ENCODE measurements at regions not wholly inside any gene's neighbourhood (a gene's known extent, or its start where the extent isn't known, plus 50 kb on each side); places are given as distances from the start of the nearest gene placed in this dataset.

- 71% methylated on average over 6 of the region's 6 CpGs for WGBS (ENCODE audit: low lambda C conversion rate, missing lambda C conversion rate)
- Histone ChIP-seq H3K27me3 (no peaks in the 10 kb centered on the region), H3K27ac (no peak overlapping the region), H3K36me3 (replicated peaks; ENCODE audit: insufficient read depth, low read depth) (no peaks in the 10 kb centered on the region), H3K4me3 (no peak overlapping the region), H3K9me2 (replicated peaks; ENCODE audit: insufficient read depth) (no peaks in the 10 kb centered on the region), H3K9me3 (ENCODE audit: low read depth) (no peaks in the 10 kb centered on the region), H2AFZ (no peak overlapping the region), H3K4me1 (ENCODE audit: insufficient read depth) (no peaks in the 10 kb centered on the region), H3K79me2 (no peaks in the 10 kb centered on the region), H4K20me1 (ENCODE audit: insufficient read depth, poor library complexity, severe bottlenecking) (no peaks in the 10 kb centered on the region), H3K4me2 (no peak overlapping the region)
- no peak for DNase-seq (ENCODE audit: low spot score)
- TF ChIP-seq EZH2 (IDR thresholded peaks at IDR 0.05; ENCODE audit: borderline replicate concordance) (no peak), EZH2phosphoT487 (IDR thresholded peaks at IDR 0.05; ENCODE audit: low read depth, severe bottlenecking, unreplicated experiment) (no peak), CTCF (IDR thresholded peaks at IDR 0.05; ENCODE audit: poor library complexity) (no peak)
Measured at GRCh38 chr18:8469544-8470130, 139.6 kb upstream of the RAB12 start.

GRCh38 chr18:8471372-8471771 lies 137.9 kb upstream of the RAB12 start:
- DNase-seq (ENCODE audit: low spot score), result no peak
- Histone ChIP-seq H4K20me1 (ENCODE audit: insufficient read depth, poor library complexity, severe bottlenecking) (no peaks in the 10 kb centered on the region), H3K36me3 (replicated peaks; ENCODE audit: insufficient read depth, low read depth) (no peaks in the 10 kb centered on the region), H3K9me2 (replicated peaks; ENCODE audit: insufficient read depth) (no peaks in the 10 kb centered on the region), H3K9me3 (ENCODE audit: low read depth) (no peaks in the 10 kb centered on the region), H3K4me3 (no peak overlapping the region), H3K4me1 (ENCODE audit: insufficient read depth) (no peaks in the 10 kb centered on the region), H3K79me2 (no peaks in the 10 kb centered on the region), H3K4me2 (no peak overlapping the region), H3K27me3 (no peaks in the 10 kb centered on the region), H3K27ac (no peak overlapping the region), H2AFZ (no peak overlapping the region)
- WGBS (ENCODE audit: low lambda C conversion rate, missing lambda C conversion rate), result 90% methylated on average over 6 of the region's 6 CpGs
- TF ChIP-seq EZH2phosphoT487 (IDR thresholded peaks at IDR 0.05; ENCODE audit: low read depth, severe bottlenecking, unreplicated experiment) (no peak), CTCF (IDR thresholded peaks at IDR 0.05; ENCODE audit: poor library complexity) (no peak), EZH2 (IDR thresholded peaks at IDR 0.05; ENCODE audit: borderline replicate concordance) (no peak)

- Histone ChIP-seq H3K27me3 (no peaks in the 10 kb centered on the region), H3K27ac (no peak overlapping the region), H3K4me1 (ENCODE audit: insufficient read depth) (no peaks in the 10 kb centered on the region), H3K4me3 (no peak overlapping the region), H3K9me3 (ENCODE audit: low read depth) (no peaks in the 10 kb centered on the region), H2AFZ (no peak overlapping the region), H4K20me1 (ENCODE audit: insufficient read depth, poor library complexity, severe bottlenecking) (no peaks in the 10 kb centered on the region), H3K9me2 (replicated peaks; ENCODE audit: insufficient read depth) (no peaks in the 10 kb centered on the region), H3K79me2 (no peaks in the 10 kb centered on the region), H3K36me3 (replicated peaks; ENCODE audit: insufficient read depth, low read depth) (no peaks in the 10 kb centered on the region), H3K4me2 (no peak overlapping the region)
- 91% methylated on average over 3 of the region's 3 CpGs for WGBS (ENCODE audit: low lambda C conversion rate, missing lambda C conversion rate)
- DNase-seq (ENCODE audit: low spot score), result no peak
- no peak for TF ChIP-seq CTCF (IDR thresholded peaks at IDR 0.05; ENCODE audit: poor library complexity)
- TF ChIP-seq EZH2 (IDR thresholded peaks at IDR 0.05; ENCODE audit: borderline replicate concordance), result no peak
- no peak for TF ChIP-seq EZH2phosphoT487 (IDR thresholded peaks at IDR 0.05; ENCODE audit: low read depth, severe bottlenecking, unreplicated experiment)
Measured at GRCh38 chr18:8474661-8475060, 134.6 kb upstream of the RAB12 start.
